ENCODE measurements at regions not wholly inside any gene's neighbourhood (a gene's known extent, or its start where the extent isn't known, plus 50 kb on each side); places are given as distances from the start of the nearest gene placed in this dataset.
"Not testable (repeated sequence)": the region's sequence is repeated elsewhere in the genome, so short reads cannot be mapped to it uniquely, and the experiment has no call there.

- DNase-seq (no peak), ATAC-seq (no peak)
- H3K27ac ChIP-seq: no peak overlapping the region
- H3K27me3 ChIP-seq (ENCODE audit: low read depth): no peaks in the 10 kb centered on the region
- H3K4me3 ChIP-seq: no peak overlapping the region
- H3K36me3 ChIP-seq: no peaks in the 10 kb centered on the region
- no peaks in the 10 kb centered on the region for H3K4me1 ChIP-seq
- intact Hi-C loops (cut with DNase I): no loop called here
- no peak for TF ChIP-seq CTCF (IDR thresholded peaks at IDR 0.05)
- H3K9me3 ChIP-seq: no peaks in the 10 kb centered on the region
These were observed 184.8 kb downstream of the SPTSSA start for GRCh38 chr14:34277191-34277590.

- Histone ChIP-seq H3K27me3 (ENCODE audit: low read depth) (no peaks in the 10 kb centered on the region), H3K4me3 (no peak overlapping the region), H3K4me1 (no peaks in the 10 kb centered on the region), H3K9me3 (no peaks in the 10 kb centered on the region), H3K27ac (no peak overlapping the region), H3K36me3 (no peaks in the 10 kb centered on the region)
- DNase-seq (no peak), ATAC-seq (no peak)
- intact Hi-C loops (cut with DNase I): no loop called here
- TF ChIP-seq CTCF (IDR thresholded peaks at IDR 0.05): no peak
These were observed 186.5 kb downstream of the SPTSSA start for GRCh38 chr14:34275530-34275929.

GRCh38 chr14:34275078-34275477, 187.0 kb downstream of the SPTSSA start:
- intact Hi-C loops (cut with DNase I): no loop called here
- no peaks in the 10 kb centered on the region for H3K4me1 ChIP-seq
- TF ChIP-seq CTCF (IDR thresholded peaks at IDR 0.05): no peak
- DNase-seq (no peak), ATAC-seq (no peak)
- no peaks in the 10 kb centered on the region for H3K27me3 ChIP-seq (ENCODE audit: low read depth)
- H3K36me3 ChIP-seq: no peaks in the 10 kb centered on the region
- H3K4me3 ChIP-seq: no peak overlapping the region
- H3K9me3 ChIP-seq: no peaks in the 10 kb centered on the region
- no peak overlapping the region for H3K27ac ChIP-seq

GRCh38 chr14:34273716-34274115, 188.3 kb downstream of the SPTSSA start:
- intact Hi-C loops (cut with DNase I); H3K4me3 ChIP-seq; ATAC-seq; H3K4me1 ChIP-seq; H3K9me3 ChIP-seq; DNase-seq; H3K36me3 ChIP-seq; H3K27ac ChIP-seq; H3K27me3 ChIP-seq (ENCODE audit: low read depth): not testable (repeated sequence)

GRCh38 chr14:34270361-34270760, 191.7 kb downstream of the SPTSSA start:
- Histone ChIP-seq H3K36me3 (no peaks in the 10 kb centered on the region), H3K27me3 (ENCODE audit: low read depth) (no peaks in the 10 kb centered on the region), H3K4me1 (no peaks in the 10 kb centered on the region), H3K4me3 (no peak overlapping the region), H3K9me3 (no peaks in the 10 kb centered on the region), H3K27ac (no peak overlapping the region)
- TF ChIP-seq CTCF (IDR thresholded peaks at IDR 0.05): no peak
- DNase-seq (no peak), ATAC-seq (no peak)
- intact Hi-C loops (cut with DNase I): no loop called here

GRCh38 chr14:34266344-34266743, 195.7 kb downstream of the SPTSSA start:
- no peak overlapping the region for H3K4me3 ChIP-seq
- intact Hi-C loops (cut with DNase I): no loop called here
- DNase-seq (no peak), ATAC-seq (no peak)
- no peaks in the 10 kb centered on the region for H3K27me3 ChIP-seq (ENCODE audit: low read depth)
- H3K4me1 ChIP-seq: no peaks in the 10 kb centered on the region
- H3K27ac ChIP-seq: no peak overlapping the region
- H3K36me3 ChIP-seq: no peaks in the 10 kb centered on the region
- TF ChIP-seq CTCF (IDR thresholded peaks at IDR 0.05): no peak
- H3K9me3 ChIP-seq: no peaks in the 10 kb centered on the region

All from lower lobe of right lung (tissue), 2 donors.